ENCODE measurements at regions not wholly inside any gene's neighbourhood (a gene's known extent, or its start where the extent isn't known, plus 50 kb on each side); places are given as distances from the start of the nearest gene placed in this dataset.

GRCh38 chr16:35741546-35741945 is 2282.1 kb downstream of the TP53TG3F start:
- no peak for DNase-seq

DNA sequence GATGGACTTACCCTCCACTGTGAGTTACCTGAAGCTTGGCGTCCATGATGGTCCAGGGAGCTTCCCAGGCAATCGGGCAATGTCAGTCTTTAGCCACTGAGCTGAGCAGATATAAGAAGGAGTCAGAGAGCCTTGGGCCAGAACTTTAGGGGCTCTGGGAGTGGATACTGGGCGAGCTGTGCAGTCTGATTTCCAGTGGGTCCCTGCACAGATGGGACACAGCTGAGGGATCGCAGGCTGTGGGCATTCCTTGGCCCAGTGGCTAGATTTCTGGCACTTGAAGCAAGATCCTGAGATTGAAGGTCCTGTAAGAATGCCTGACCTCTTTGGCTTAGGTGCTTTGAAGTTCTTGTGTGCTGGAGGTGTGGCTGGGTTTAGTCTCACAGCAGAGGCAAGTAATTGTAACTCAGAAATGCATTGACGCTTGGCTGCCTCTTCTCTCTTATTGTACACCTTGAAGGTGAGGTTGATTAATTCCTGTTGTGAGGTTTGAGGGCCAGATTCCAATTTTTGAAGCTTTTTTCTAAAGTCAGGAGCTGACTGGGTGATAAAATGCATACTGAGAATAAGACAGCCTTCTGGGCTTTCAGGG is 2283.8 kb downstream of the TP53TG3F start:
- no peak for DNase-seq

- DNase-seq: no peak
Observed at GRCh38 chr16:35744084-35744483, 2284.7 kb downstream of the TP53TG3F start.

DNA sequence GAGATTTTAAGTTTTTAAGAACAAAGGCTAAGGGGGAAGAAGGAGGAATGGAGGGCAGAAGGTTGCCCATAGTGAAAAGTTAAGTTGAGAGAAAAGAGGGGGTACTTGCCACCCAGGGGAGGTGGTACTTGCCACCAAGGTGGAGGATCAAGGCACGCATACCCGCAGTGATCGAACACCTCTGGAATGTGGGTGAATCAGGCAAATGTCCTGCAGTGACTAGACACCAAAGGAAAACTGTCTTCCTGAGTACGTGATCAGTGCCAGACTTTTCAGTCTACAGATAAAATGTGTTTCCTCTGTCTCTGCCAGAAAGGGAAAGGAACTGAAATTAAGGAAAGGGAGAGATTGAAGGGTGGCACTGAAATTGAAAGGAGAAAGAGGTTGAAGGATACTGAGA is 2285.3 kb downstream of the TP53TG3F start:
- no peak for DNase-seq

- no peak for DNase-seq
Observed at GRCh38 chr16:35745191-35745590, 2285.8 kb downstream of the TP53TG3F start.

DNA sequence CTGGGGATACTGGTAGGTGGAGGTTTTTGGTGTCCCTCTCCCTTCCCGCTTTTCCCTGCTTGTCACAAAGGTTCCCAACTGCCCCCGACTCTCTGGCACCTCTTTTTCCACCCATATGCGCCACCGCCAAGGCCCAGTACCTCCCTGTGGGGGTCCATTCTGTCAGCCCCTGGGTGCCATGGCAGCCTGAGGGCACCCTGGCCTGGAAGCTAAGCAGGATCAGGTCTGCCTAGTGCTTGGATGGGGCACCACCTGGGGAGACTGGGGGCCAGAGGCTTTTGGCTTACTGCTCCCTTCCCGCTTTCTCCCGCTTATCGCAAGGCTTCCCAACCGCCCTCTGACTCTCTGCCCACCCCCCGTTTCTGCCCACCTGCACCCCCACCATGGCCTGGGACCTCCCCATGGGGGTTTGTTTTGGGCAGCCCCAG is 2286.4 kb downstream of the TP53TG3F start:
- DNase-seq: no peak

- DNase-seq: no peak
Observed at GRCh38 chr16:35746281-35746962, 2287.0 kb downstream of the TP53TG3F start.

DNA sequence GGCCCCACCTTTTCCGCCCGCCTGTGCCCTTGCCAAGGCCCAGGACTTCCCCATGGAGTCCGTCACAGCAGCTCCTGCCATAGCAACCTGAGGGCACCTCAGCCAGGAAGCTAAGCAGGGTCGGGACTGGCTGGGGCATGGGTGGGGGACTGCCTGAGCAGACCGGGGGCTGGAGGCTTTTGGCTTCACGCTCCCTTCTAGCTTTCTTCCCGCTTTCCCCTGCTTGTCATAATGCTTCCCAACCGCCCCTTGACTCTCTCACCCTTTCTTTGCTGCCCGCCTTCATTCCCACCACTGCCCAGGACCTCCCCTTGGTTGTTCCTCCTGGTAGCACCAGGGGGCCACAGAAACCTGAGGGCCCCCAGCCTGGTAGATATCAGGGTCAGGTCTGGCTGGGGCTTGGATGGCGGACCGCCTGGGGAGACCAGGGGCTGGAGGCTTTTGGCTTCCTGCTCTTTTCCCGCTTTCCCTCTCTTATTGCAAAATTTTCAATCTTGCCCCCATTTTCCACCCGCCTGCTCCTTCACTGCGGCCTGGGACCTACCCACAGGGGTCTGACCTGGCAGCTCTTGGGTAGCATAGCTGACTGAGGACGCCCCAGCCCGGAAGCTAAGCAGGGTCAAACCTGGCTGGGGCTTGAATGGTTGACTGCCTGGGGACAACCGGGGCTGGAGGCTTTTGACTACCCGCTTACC is 2287.7 kb downstream of the TP53TG3F start:
- no peak for DNase-seq

GRCh38 chr16:35747658-35748455 is 2288.4 kb downstream of the TP53TG3F start:
- no peak for DNase-seq

DNA sequence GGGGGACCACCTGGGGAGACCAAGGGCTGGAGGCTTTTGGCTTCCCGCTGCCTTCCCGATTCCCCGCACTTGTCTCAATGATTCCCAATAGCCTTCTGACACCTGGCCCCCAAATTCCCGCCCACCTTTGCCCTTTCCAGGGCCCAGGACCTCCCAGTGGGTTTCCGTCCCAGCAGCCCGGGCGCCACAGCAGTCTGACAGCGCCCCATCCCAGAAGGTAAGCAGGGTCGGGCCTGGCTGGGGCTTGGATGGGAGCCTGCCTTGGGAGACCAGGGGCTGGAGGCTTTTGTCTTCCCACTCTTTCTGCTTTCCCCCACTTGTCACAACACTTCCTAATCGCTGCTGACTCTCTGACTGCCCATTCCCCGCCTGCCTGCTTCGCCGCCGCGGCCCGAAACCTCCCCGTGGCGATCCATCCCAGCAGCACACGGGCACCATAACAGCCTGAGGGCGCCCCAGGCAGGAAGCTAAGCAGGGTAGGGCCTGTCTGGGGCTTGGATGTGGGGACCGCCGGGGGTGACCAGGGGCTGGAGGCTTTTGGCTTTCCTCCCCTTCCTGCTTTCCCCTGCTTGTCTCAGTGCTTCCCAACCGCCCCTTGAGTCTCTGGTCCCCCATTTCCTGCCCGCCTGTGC is 2289.3 kb downstream of the TP53TG3F start:
- no peak for DNase-seq

DNA sequence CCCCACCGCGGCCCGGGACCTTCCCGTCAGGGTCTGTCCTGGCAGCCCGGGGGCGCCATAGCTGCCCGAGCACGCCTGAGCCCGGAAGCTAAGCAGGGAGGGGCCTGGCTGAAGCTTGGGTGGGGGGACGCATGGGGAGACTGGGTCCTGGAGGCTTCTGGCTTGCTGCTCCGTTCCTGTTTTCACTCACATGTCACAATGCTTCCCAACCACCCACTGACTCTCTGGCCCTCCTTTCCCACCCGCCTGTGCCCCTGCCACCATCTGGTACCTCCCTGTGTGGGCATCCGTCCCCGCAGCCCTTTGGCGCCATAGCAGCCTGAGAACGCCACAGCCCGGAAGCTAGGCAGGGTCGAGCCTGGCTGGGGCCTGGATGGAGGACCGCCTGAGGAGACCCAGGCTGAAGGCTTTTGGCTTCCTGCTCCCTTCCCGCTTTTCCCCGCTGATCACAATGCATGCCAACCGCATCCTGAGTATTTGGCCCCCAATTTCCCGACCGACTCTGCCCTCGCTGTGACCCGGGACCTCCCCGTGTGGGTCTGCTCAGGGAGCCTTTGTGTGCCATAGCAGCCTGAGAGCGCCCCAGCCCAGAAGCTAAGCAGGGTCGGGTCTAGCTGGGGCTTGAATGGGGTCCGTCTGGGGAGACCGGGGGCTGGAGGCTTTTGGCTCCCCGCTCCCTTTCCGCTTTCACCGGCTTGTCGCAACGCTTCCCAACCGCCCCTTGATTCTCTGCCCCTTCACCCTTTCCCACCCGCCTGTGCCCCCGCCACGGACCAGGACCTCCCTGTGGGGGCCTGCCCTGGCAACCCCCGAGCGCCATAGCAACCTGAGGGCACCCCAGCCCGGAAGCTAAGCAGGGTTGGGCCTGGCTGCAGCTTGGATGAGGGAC is 2290.1 kb downstream of the TP53TG3F start:
- DNase-seq: peak; percentile 45

GRCh38 chr16:35750157-35750689 is 2290.8 kb downstream of the TP53TG3F start:
- peak; percentile 51 for DNase-seq

DNA sequence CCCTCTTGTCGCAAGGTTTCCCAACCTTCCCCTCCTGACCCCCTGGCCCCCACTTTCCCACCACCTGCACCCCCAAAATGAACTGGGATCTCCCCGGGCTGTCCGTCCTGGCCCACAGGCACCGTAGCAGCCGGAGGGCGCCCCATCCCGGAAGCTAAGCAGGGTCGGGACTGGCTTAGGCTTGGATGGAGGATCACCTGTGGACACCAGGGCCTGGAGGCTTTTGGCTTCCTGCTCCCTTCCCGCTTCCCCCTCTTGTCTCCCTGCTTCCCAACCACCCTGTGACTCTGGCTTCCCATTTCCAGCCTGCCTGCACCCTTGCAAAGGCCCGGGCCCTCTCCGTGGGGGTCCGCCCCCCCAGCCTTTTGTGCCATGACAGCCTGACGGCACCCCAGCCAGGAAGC is 2291.3 kb downstream of the TP53TG3F start:
- peak; percentile 45 for DNase-seq

GRCh38 chr16:35751191-35751941 is 2292.0 kb downstream of the TP53TG3F start:
- peak; percentile 47 for DNase-seq

- DNase-seq: no peak
Observed at GRCh38 chr16:35752012-35752772, 2292.8 kb downstream of the TP53TG3F start.

- no peak for DNase-seq
Observed at GRCh38 chr16:35752773-35753558, 2293.6 kb downstream of the TP53TG3F start.

DNA sequence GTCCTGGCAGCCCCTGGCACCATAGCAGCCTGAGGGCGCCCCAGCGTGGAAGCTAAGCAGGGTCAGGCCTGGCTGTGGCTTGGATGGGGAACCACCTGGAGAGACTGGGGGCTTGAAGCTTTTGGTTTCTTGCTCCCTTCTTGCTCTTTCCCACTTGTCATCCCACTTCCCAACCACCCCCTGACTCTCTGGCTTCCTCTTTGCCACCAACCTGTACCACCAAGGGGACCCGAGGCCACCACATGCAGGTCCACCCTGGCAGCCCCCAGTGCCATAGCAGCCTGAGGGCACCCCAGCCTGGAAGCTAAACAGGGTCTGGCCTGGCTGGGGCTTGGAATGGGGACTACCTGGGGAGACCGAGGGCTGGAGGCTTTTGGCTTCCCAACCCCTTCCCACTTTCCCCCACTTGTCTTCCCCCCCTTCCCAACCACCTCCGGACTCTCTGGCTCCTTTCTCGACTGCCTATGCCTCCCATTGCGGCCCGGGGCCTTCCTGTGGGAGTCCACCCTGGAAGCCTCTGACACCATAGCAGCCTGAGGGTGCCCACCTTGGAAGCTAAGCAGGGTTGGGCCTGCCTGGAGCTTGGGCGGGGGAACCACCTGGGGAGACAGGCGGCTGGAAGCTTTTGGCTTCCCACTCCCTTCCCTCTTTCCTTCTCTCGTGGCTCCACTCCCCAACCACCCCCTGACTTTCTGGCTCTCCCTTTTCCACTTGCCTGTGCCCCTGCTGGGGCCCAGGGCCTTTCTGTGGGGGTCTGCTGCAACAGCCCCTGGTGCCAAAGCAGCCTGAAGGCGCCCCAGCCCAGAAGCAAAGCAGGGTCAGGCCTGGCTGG is 2294.4 kb downstream of the TP53TG3F start:
- no peak for DNase-seq
